ENCODE measurements at regions not wholly inside any gene's neighbourhood (a gene's known extent, or its start where the extent isn't known, plus 50 kb on each side); places are given as distances from the start of the nearest gene placed in this dataset.

GRCh38 chr6:93675856-93676417 is 256.6 kb upstream of the EPHA7 start:
- DNase-seq (ENCODE audit: low spot score), result no peak
- POLR2A ChIA-PET, result no interaction called here
- H3K4me3 ChIP-seq (replicated peaks in 1 of 3; ENCODE audit: insufficient read depth in 1 of 3, low read depth in 2 of 3, low read length in 3 of 3), result no peak overlapping the region
- no peaks in the 10 kb centered on the region for H3K27me3 ChIP-seq (ENCODE audit: control insufficient read depth in 1 of 2, insufficient read depth in 2 of 2, low read length in 2 of 2)
- no peaks in the 10 kb centered on the region for H3K36me3 ChIP-seq (replicated peaks in 1 of 2; ENCODE audit: control insufficient read depth in 1 of 2, insufficient read depth in 2 of 2, low read length in 2 of 2)
- no TSS peak for BruUV-seq (replicated peaks)
- no peaks in the 10 kb centered on the region for H3K4me1 ChIP-seq (ENCODE audit: insufficient read depth, low read length)
- ATAC-seq, result no peak
- H3K9ac ChIP-seq (ENCODE audit: insufficient read depth, low read depth, low read length), result no peak overlapping the region
- FAIRE-seq, result no peak
- 8% methylated on average over 1 of the region's 1 CpG for WGBS (ENCODE audit: low lambda C conversion rate)
- H3K27ac ChIP-seq (ENCODE audit: extremely low read length, insufficient read depth, low read length), result no peak overlapping the region
- H4K20me1 ChIP-seq (ENCODE audit: insufficient read depth, low read length), result no peaks in the 10 kb centered on the region
- intact Hi-C loops (cut with micrococcal nuclease; ENCODE audit: unreplicated experiment), result no loop called here
- H2AFZ ChIP-seq (ENCODE audit: low read length), result no peak overlapping the region
- CTCF ChIA-PET (ENCODE audit: low intra/inter-chr PET ratio, low total read pairs), result no interaction called here
- H3K9me3 ChIP-seq (ENCODE audit: low read length), result no peaks in the 10 kb centered on the region; the same call in 1 of the 2 replicates
- in situ Hi-C loops (cut with HindIII; ENCODE audit: extremely low pct_ligation_motif_present, low pct_unique_long_range_greater_than_20kb), result no loop called here
- no peak overlapping the region for H3K4me2 ChIP-seq (ENCODE audit: low read depth, low read length)
- no peaks in the 10 kb centered on the region for H3K79me2 ChIP-seq (ENCODE audit: insufficient read depth, low read length)
- TF ChIP-seq TBL1XR1 (IDR thresholded peaks at IDR 0.05; ENCODE audit: borderline replicate concordance, low read length, partially characterized antibody), result no peak
- TF ChIP-seq HES4 (CRISPR knock-in tag; IDR thresholded peaks at IDR 0.05; ENCODE audit: borderline replicate concordance), result no peak
- TF ChIP-seq ZNF510 (CRISPR knock-in tag; IDR thresholded peaks at IDR 0.05; ENCODE audit: low read depth), result no peak
- TF ChIP-seq SRSF4 (IDR thresholded peaks at IDR 0.05; ENCODE audit: low read depth, low read length, poor library complexity, severe bottlenecking), result no peak
- TF ChIP-seq ZNF275 (CRISPR knock-in tag; IDR thresholded peaks at IDR 0.05; ENCODE audit: borderline replicate concordance), result no peak
- no peak for TF ChIP-seq FOXO4 (CRISPR knock-in tag; conservative IDR thresholded peaks at IDR 0.05)
- no peak for TF ChIP-seq ZFY (CRISPR knock-in tag; IDR thresholded peaks at IDR 0.05)
- no peak for TF ChIP-seq ZNF724P (CRISPR knock-in tag; IDR thresholded peaks at IDR 0.05; ENCODE audit: borderline replicate concordance)
- TF ChIP-seq REPIN1 (CRISPR knock-in tag; IDR thresholded peaks at IDR 0.05; ENCODE audit: borderline replicate concordance, low read depth), result no peak
- TF ChIP-seq IKZF5 (CRISPR knock-in tag; IDR thresholded peaks at IDR 0.05), result no peak
- TF ChIP-seq KLF9 (CRISPR knock-in tag; IDR thresholded peaks at IDR 0.05; ENCODE audit: low read depth), result no peak
- TF ChIP-seq ZNF121 (CRISPR knock-in tag; IDR thresholded peaks at IDR 0.05), result no peak
- TF ChIP-seq NFAT5 (CRISPR knock-in tag; IDR thresholded peaks at IDR 0.05), result no peak
- TF ChIP-seq LBX2 (CRISPR knock-in tag; IDR thresholded peaks at IDR 0.05; ENCODE audit: borderline replicate concordance), result no peak

All from HepG2 (cell line).